ENCODE measurements at regions not wholly inside any gene's neighbourhood (a gene's known extent, or its start where the extent isn't known, plus 50 kb on each side); places are given as distances from the start of the nearest gene placed in this dataset.

DNA sequence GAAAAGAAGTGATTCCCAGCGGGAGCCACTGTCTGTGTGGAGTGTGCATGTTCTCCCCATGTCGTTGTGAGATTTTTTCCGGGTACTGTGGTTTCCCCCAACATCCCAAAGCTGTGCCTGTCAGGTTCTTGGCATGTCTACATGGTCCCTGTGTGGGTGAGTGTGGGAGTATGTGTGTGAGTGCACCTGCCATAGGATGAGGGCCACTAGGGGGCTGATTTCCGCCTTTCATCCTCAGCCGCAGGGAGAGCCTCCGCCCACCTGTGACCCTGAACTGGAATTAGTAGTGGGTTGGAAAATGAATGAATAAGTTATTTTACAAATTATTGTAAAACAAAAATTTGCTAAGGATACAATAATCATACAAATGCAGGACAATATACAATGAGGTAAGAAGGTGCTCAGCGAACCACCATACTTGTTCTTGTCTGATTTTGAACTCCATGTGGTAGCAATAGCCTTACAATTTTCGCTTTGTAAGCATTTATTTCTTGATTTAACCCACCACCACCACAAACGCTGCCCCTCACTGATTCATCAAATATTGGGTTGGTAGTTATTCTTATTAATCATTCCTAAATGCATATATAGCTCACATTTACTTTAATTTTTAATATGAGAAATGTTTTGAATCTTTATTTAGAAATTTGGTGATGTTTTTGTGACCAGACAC, 641.2 kb upstream of the VSTM2A start:
- no peaks in the 10 kb centered on the region for H3K36me3 ChIP-seq (ENCODE audit: control insufficient read depth, insufficient read depth, low read length)
- TF ChIP-seq, protein P1, sequence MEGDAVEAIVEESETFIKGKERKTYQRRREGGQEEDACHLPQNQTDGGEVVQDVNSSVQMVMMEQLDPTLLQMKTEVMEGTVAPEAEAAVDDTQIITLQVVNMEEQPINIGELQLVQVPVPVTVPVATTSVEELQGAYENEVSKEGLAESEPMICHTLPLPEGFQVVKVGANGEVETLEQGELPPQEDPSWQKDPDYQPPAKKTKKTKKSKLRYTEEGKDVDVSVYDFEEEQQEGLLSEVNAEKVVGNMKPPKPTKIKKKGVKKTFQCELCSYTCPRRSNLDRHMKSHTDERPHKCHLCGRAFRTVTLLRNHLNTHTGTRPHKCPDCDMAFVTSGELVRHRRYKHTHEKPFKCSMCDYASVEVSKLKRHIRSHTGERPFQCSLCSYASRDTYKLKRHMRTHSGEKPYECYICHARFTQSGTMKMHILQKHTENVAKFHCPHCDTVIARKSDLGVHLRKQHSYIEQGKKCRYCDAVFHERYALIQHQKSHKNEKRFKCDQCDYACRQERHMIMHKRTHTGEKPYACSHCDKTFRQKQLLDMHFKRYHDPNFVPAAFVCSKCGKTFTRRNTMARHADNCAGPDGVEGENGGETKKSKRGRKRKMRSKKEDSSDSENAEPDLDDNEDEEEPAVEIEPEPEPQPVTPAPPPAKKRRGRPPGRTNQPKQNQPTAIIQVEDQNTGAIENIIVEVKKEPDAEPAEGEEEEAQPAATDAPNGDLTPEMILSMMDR (IDR thresholded peaks at IDR 0.05; ENCODE audit: insufficient read depth, low read length, severe bottlenecking) = no peak
- no peak for FAIRE-seq
- DNase-seq (ENCODE audit: low read depth) = no peak
- H3K4me3 ChIP-seq (ENCODE audit: low read depth, low read length) = no peak overlapping the region
- H3K27me3 ChIP-seq (ENCODE audit: control insufficient read depth, insufficient read depth, low read length) = no peaks in the 10 kb centered on the region

DNA sequence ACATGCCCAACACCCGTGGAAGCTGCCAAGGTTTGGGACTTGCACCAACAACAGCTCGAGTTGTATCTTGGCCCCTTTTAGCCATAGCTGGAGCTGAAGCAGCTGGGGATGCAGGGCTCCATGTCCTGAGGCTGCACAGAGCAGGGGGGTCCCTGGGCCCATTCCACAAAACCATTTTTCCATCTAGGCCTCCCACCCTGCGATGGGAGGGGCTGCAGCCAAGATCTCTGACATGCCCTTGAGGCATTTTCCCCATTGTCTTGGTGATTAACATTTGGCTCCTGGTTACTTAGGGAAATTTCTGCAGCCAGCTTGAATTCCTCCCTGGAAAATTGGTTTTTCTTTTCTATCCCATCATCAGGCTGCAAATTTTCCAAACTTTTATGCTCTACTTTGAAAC, 637.8 kb upstream of the VSTM2A start:
- TF ChIP-seq, protein P1 (IDR thresholded peaks at IDR 0.05; ENCODE audit: insufficient read depth, low read length, severe bottlenecking) = no peak
- FAIRE-seq (no peak), DNase-seq (ENCODE audit: low read depth) (no peak)
- H3K27me3 ChIP-seq (ENCODE audit: control insufficient read depth, insufficient read depth, low read length) = no peaks in the 10 kb centered on the region
- H3K4me3 ChIP-seq (ENCODE audit: low read depth, low read length) = no peak overlapping the region
- H3K36me3 ChIP-seq (ENCODE audit: control insufficient read depth, insufficient read depth, low read length) = no peaks in the 10 kb centered on the region

DNA sequence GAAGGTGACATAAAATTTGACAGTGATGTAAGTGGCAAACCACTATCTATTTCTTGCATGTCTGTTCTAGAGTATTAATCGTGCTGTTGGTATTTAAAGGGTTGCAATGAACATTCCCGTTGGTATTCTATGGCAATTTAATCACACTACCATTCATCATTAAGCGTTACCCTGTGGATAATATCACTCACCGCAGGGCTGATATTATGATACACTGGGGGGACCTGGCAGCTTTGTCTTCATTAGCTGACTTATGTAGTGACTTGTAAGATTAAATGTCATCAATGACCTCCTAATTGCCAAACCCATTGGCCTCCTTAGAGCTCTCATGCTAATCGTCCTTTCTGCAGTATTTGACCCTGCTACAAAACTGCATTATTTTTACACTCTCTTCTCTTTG, 624.5 kb upstream of the VSTM2A start:
- no peak for DNase-seq (ENCODE audit: low read depth)
- FAIRE-seq = no peak
- Histone ChIP-seq H3K27me3 (ENCODE audit: control insufficient read depth, insufficient read depth, low read length) (no peaks in the 10 kb centered on the region), H3K36me3 (ENCODE audit: control insufficient read depth, insufficient read depth, low read length) (no peaks in the 10 kb centered on the region), H3K4me3 (ENCODE audit: low read depth, low read length) (no peak overlapping the region)
- TF ChIP-seq, protein P1 (IDR thresholded peaks at IDR 0.05; ENCODE audit: insufficient read depth, low read length, severe bottlenecking) = no peak

DNA sequence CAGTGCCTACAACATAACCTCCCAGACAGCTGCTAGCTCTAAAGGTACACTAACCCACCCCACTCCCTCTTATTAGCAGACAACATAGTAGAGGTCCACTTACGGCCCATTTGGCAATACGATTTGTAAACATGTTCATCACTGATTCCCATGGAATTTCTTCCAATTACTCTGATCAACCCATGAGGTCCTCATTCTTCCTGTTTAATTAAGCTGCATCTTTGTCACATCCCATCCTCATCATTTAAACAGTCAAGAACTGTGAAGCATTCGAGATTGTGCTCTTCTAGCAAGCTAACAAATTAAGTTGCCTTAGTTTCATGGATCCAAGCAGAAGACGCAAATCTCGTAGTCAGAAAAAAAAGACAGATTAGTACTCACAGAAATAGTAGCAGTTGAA, 622.2 kb upstream of the VSTM2A start:
- H3K27me3 ChIP-seq (ENCODE audit: control insufficient read depth, insufficient read depth, low read length) = no peaks in the 10 kb centered on the region
- DNase-seq (ENCODE audit: low read depth) (no peak), FAIRE-seq (no peak)
- no peaks in the 10 kb centered on the region for H3K36me3 ChIP-seq (ENCODE audit: control insufficient read depth, insufficient read depth, low read length)
- TF ChIP-seq, protein P1 (IDR thresholded peaks at IDR 0.05; ENCODE audit: insufficient read depth, low read length, severe bottlenecking) = no peak
- no peak overlapping the region for H3K4me3 ChIP-seq (ENCODE audit: low read depth, low read length)

DNA sequence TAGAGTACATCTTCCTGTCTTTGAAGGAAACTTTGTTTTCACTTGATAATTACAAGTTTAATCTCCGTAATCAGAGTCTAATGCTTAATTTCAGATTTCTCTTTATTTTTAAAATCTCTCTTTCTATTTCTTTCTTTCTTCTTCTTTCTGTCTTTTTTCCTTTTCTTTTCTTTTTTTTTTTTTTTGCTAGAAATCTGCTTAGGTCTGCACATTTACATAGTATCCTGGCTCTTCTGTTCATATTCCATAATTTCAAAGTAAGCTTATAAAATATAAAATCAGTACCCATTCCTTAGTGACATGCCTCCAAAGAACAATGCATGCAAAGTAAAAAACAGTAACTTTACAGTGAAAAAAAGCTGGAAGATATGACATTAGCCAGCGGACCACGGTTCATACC, 601.7 kb upstream of the VSTM2A start:
- H3K27me3 ChIP-seq (ENCODE audit: control insufficient read depth, insufficient read depth, low read length) = no peaks in the 10 kb centered on the region
- H3K4me3 ChIP-seq (ENCODE audit: low read depth, low read length) = no peak overlapping the region
- TF ChIP-seq, protein P1 (IDR thresholded peaks at IDR 0.05; ENCODE audit: insufficient read depth, low read length, severe bottlenecking) = no peak
- H3K36me3 ChIP-seq (ENCODE audit: control insufficient read depth, insufficient read depth, low read length) = no peaks in the 10 kb centered on the region
- no peak for DNase-seq (ENCODE audit: low read depth)
- FAIRE-seq = no peak

DNA sequence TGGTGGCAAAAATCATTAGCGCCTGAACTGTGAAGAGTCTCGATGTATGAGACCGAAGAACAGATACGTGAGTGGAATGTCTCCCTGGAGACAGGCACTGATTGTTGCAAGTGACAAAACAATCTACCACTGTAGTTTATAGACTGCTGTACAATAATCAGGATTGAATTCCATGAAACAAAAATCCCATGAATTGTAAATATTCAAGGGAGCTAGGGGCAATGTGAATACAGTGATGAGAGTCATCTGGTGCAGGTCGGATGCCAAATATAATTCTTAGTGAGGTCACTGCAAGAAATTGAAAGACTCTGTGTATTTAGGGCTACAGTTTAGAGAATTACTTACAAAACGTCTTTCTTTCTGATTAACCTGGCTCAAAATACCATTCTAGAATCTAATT, 594.4 kb upstream of the VSTM2A start:
- FAIRE-seq (no peak), DNase-seq (ENCODE audit: low read depth) (no peak)
- no peak overlapping the region for H3K4me3 ChIP-seq (ENCODE audit: low read depth, low read length)
- no peaks in the 10 kb centered on the region for H3K36me3 ChIP-seq (ENCODE audit: control insufficient read depth, insufficient read depth, low read length)
- H3K27me3 ChIP-seq (ENCODE audit: control insufficient read depth, insufficient read depth, low read length) = no peaks in the 10 kb centered on the region
- TF ChIP-seq, protein P1 (IDR thresholded peaks at IDR 0.05; ENCODE audit: insufficient read depth, low read length, severe bottlenecking) = no peak

Data from bronchial epithelial cell (primary cell).